Sigmoid colon (tissue), 4 donors: ENCODE measurements at regions not wholly inside any gene's neighbourhood (a gene's known extent, or its start where the extent isn't known, plus 50 kb on each side); places are given as distances from the start of the nearest gene placed in this dataset.

Experiments used
- CTCF ChIP-seq, 4 experiments: fragments of 450-650 bp in 3 of 4; fragments of 200-600 bp in 1 of 4; IDR thresholded peaks; one replicate each; pipeline ENCODE4 v1.5.1; 2016 to 2019; ENCODE audit warnings: antibody characterized with exemption in 4 of 4, mild to moderate bottlenecking in 3 of 4, moderate library complexity in 2 of 4
- EP300 ChIP-seq, 4 donors: sonication (generic); formaldehyde crosslinking; IDR thresholded peaks; one replicate each; pipeline ENCODE4 v1.6.1; 2017; ENCODE audit warnings: antibody characterized with exemption in 4 of 4
- POLR2A ChIP-seq, 2 donors: fragments of 450-650 bp; IDR thresholded peaks; one replicate each; pipeline ENCODE4 v1.6.1; 2016; ENCODE audit warnings: antibody characterized with exemption in 2 of 2, mild to moderate bottlenecking in 2 of 2, moderate library complexity in 2 of 2
- POLR2AphosphoS5 ChIP-seq, 4 donors: sonication (generic); formaldehyde crosslinking; IDR thresholded peaks; one replicate each; pipeline ENCODE4 v1.6.1; 2017; ENCODE audit warnings: antibody characterized with exemption in 4 of 4

GRCh38 chr4:15143551-15143950 lies 141.3 kb downstream of the CPEB2 start:
- TF ChIP-seq CTCF (IDR thresholded peaks at IDR 0.05) (no peak), POLR2AphosphoS5 (IDR thresholded peaks at IDR 0.05) (no peak), POLR2A (IDR thresholded peaks at IDR 0.05) (no peak), EP300 (IDR thresholded peaks at IDR 0.05) (no peak)
